ENCODE measurements at regions not wholly inside any gene's neighbourhood (a gene's known extent, or its start where the extent isn't known, plus 50 kb on each side); places are given as distances from the start of the nearest gene placed in this dataset.
"Not testable (repeated sequence)": the region's sequence is repeated elsewhere in the genome, so short reads cannot be mapped to it uniquely, and the experiment has no call there.

DNA sequence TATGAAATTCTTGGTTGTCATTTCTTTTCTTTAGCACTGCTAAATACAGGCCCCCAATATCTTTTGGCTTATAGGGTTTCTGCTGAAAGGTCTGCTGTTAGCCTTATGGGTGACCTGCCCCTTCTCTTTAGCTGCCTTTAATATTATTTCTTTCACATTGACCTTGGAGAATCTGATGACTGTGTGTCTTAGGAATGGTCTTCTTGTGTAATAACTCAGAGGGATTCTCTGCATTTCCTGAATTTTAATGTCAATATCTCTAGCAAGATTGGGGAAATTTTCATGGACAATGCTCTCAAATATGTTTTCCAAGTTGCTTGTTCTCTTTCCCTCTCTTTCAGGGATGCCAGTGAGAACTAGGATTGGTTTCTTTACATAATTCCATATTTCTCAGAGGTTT, 292.4 kb downstream of the SLC7A11 start:
- DNase-seq, result no peak

DNA sequence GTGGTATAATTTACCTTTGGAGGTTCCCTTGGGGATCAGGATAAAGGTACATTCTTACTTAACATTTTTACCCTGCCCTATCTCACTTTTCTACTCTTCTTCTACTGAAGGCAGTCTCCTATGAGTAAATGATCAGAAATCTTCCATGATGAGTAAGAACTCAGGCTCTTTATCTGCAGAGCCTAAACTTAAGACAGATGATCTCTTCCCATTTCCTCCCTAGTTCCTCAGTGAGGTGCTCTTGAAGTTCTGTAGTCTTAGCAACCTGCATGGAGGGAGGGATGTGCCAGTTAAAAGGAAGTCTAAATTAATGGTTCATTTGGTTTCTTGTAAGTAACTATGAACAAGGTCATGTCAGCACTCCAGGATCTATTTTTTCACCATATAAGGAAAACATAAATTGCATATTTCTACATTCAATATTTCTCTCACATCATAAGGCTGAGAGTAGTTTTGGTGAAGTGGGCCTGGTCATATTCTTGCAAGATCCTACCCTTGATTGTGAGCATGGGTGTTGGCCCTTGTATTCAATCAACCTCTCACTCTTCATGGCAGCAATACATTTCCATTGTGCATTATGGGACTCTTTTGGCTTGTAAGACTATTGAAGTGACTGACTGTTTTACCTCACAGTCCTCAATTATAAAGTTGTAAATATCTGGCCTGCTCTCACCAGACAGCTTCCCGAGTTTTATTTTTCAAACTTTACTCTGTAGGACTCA, 295.5 kb downstream of the SLC7A11 start:
- no peak for DNase-seq

DNA sequence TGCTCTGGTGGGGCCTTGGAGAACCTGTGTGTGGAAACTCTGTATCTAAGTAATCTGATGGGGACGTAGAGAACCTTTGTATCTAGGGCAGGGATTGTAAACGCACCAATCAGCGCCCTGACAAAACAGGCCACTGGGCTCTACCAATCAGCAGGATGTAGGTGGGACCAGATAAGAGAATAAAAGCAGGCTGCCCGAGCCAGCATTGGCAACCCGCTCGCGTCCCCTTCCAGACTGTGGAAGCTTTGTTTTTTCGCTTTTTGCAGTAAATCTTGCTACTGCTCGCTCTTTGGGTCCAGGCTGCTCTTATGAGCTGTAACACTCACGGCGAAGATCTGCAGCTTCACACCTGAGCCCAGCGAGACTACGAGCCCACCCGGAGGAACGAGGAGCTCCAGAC, 299.3 kb downstream of the SLC7A11 start:
- DNase-seq, result not testable (repeated sequence)

DNA sequence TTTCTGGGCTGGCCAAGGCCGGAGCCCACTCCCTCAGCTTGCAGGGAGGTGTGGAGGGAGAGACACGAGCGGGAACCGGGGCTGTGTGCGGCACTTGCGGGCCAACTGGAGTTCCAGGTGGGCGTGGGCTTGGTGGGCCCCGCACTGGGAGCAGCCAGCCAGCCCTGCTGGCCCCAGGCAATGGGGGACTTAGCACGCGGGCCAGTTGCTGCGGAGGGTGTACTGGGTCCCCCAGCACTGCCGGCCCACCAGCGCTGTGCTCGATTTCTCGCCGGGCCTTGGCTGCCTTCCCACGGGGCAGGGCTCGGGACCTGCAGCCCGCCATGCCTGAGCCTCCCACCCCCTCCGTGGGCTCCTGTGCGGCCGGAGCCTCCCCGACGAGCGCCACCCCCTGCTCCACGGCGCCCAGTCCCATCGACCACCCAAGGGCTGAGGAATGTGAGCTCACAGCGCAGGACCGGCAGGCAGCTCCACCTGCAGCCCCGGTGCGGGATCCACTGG, 300.1 kb downstream of the SLC7A11 start:
- not testable (repeated sequence) for DNase-seq

DNA sequence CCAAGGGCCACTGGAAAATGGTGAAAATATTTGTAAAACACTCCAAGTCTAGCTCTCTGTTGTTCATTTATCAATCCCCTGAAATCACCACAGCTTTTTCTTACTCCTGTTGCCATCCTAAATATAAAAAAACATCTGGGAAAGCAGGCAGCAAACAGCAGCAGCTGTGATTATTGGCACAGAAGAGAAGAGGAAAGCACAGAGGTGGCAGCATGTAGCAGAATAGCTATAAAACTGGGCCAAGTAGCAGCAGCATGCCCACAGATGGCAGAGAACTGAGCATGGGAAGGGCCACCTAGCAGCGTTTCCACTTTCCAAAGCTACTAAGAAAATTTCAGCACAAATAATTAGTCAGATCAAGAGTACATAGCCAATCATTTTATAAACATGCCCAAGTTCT, 307.2 kb downstream of the SLC7A11 start:
- DNase-seq, result no peak

DNA sequence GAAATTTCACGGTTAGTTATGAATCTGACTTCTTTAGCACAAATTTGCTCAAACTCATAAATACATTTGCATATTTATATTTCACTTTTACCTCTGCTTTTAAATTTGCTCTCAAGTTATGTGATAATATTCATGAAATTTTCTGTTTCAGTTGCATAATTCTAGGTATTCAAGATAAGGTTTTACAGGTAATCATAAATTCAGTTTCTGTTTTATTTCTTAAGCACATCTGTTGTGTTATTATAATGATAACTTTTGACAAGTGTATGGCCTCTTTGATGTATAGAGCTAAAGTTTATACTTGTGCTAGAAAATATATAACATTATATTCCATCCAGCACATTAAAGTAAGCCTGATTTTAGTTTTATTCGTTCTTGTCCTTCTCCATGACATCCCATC, 308.1 kb downstream of the SLC7A11 start:
- DNase-seq, result no peak

DNA sequence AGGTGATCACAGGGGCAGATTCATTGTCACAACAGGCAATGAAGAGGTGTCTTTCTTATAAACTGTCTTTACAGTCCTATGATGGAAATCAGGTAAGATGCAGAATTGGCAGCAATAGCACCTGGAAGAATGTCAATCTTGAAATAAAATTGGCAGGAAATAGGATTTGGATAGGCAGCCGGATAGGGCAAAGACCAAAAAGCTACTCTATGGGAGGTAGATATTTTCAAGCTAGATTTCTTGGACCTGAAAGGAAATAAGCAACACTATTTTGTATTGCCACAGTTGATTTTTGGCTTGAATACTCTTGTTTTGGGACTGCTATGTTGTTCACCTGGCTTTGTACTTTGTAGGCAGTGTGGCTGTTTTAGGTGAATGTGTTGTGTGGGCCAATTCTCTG, 314.2 kb downstream of the SLC7A11 start:
- DNase-seq, result no peak

DNA sequence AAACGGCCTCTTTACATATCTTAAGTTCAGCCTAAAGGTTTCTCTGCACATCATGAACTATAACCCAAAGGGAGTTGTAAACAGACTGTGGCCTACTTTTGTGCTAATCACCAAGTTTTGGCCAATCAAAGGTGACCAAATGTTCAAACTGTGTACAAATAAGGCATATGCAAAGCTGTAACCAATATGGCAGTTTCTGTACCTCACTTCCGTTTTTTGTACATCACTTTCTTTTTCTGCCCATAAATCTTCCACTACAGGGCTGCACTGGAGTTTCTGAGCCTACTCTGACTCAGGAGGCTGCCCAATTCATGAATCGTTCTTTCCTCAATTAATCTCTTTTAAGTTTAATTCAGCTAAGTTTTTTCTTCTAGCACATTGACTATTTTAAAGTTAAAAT, 318.7 kb downstream of the SLC7A11 start:
- DNase-seq, result no peak

DNA sequence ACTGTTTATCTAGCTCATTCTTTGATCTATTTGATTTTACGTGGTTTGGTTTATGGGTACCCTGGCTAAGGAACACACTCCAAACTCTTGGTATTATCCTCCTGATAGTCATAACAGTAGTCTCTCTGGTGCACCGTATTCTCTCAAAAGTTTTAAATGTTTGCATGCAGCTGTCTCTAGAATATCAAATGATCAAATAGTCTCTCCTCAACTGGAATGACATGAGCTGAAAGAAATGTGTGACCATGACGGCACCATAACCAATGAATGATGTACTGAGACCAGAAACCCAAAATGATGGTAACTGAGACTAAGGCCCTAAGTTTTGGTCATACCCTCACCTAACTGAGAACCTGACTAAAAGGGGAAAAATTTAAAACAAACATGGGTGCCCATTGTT, 319.4 kb downstream of the SLC7A11 start:
- DNase-seq, result no peak

DNA sequence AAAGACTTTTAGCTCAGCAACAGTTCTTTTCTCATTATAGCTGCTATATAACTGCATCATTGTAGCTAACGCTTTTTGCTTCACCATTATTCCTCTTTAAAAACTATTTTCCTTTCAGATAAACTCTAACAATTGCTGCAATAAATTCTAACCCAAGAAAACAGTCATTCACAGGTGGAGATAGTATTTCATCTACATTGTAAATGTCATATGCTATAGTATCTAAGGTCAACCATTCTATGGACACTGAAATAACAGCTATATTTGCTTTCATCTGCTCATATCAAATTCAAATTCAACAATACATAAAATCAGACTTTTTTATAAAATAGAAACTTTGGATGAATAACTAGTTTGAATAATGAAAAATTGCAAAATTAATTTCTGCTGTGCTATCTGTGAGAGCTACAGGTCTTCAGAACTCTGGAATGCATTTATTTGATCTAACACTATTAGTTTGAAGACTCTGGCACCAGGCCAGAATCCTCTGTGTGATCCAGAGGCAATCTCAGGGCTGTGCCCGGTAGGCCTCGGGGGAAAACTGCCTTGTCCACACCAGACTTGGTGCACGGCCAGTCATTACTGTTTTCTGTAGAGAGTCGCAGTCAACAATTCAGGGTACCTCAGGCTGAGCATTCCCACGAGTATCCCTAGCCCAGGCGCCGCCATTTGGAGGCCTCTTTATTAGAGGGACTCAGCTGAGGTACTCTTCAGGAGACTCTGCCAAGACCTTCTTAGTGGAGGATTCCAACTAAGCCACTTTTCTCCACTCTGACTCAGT, 332.4 kb downstream of the SLC7A11 start:
- no peak for DNase-seq

DNA sequence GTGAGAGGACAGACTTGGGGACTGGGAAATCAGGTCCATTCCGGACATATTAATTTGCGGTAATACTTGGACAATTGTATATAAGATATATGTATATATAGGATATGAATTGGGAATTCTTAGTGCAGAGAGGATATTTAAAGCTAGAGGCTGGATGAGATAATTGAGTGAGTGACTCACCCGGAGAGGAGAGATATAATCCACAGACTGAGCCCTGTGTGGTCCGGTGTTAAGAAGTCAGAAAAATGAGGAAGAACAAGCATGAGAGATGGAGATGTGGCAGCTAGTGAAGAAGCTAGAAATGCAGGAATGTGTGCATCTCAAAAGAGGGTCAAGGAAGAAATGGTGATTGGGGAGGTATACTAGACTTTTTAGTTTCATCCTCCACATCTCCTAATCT, 336.2 kb downstream of the SLC7A11 start:
- DNase-seq, result no peak

DNA sequence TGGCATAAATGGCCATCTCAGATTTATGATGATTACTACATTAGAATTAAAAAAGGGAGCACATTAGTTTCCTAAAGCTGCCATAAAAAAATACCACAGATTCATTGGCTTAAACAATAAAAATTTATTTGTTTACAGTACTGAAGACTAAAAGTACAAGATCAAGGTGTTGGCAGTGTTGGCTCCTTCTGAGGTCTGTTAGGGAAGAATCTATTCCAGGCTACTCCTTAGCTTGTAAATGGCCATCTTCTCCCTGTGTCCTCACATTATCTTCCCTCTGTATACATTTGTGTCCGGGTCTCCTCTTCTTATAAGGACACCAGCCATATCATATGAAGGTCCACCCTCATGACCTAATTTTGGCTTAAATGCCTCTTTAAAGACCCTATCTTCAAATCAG, 341.0 kb downstream of the SLC7A11 start:
- no peak for DNase-seq

DNA sequence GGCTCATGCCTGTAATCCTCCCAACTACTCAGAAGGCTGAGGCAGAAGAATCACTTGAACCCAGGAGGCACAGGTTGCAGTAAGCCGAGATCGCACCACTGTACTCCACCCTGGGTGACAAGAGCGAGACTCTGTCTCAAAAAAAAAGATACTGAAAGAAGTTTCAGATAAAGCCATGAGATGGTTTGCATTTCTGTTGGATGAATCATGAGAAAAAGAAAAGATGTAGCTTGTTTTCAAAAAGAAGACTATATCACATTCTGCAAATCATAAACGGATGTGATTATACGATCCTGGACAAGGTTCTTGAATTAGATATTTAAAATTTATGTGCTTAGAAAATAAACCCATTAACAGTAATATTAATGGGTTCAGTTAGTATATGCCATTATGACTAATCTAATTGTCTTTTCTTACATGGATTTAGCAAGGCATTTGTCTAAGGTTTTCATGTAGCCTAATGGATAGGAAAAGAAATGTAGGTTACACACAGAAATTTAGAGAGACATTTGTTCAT, 345.9 kb downstream of the SLC7A11 start:
- no peak for DNase-seq

DNA sequence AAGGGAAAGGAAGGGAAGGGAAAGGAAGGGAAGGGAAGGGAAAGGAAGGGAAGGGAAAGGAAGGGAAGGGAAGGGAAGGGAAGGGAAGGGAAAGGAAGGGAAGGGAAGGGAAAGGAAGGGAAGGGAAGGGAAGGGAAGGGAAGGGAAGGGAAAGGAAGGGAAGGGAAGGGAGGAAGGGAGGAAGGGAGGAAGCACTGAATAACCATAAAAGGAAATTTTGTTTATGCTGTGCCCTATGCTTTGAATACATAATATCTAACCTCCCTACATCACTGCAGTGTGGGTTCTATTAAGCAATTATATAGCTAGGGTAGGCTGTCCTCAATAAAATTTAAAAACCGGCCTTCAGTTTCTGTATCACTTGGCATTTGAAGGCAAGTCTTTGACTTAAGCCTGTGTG, 346.6 kb downstream of the SLC7A11 start:
- not testable (repeated sequence) for DNase-seq

DNA sequence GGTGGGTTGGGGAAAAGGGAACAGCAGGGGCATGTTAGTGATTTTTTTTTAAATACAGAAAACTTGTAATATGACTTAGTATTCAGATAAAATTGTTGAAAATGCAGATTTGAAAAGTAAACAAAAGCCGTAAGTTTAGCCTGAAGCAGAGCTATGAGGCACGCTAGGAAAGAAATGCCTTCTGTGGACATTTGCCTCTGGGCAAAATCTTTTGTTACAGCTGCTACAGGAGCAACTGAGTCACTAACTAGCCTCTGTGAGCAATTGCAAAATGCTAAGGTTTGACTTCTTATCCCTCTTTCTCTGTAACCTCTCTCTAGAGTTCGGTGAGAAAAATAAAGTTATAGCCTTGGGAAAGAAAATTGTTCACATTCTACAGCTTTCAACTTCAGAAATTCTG, 350.0 kb downstream of the SLC7A11 start:
- no peak for DNase-seq

DNA sequence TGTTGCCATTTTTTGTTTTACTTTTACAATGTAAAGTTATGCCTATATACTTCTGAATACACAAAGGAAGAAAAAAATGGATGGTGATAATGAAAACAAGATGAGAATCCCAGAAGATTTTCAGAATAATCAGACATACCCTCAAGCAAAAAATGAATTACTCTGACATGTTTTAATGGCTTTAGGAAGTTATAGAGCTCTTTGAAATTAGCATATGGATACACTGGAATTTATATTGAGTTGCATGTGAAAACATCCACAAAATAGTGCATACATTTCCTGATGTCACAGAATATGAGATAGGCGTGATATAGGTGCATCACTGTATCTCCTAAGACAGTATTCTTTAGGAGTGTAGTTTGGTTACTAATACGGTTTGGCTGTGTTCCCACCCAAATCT, 351.3 kb downstream of the SLC7A11 start:
- DNase-seq, result no peak

DNA sequence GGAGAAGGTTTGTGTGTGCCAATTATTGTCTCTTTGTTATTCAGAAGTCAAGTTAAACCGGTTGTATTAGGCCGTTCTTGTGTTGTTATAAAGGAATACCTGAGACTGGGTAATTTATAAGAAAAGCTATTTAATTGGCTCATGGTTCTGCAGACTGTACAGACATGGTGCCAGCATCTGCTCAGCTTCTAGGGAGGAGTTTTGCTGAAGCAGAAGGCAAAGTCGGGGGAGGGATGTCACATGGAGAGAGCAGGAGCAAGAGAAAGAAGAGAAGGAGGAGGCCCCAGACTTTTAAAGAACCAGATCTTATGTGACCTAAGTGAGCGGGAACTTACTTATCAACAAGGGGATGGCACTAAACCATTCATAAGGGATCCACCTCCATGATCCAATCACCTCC, 349.3 kb upstream of the PCDH18 start:
- no peak for DNase-seq

DNA sequence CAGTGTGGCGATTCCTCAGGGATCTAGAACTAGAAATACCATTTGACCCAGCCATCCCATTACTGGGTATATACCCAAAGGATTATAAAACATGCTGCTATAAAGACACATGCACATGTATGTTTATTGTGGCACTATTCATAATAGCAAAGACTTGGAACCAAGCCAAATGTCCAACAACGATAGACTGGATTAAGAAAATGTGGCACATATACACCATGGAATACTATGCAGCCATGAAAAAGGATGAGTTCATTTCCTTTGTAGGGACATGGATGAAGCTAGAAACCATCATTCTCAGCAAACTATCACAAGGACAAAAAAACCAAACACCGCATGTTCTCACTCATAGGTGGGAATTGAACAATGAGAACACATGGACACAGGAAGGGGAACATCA, 335.8 kb upstream of the PCDH18 start:
- not testable (repeated sequence) for DNase-seq

DNA sequence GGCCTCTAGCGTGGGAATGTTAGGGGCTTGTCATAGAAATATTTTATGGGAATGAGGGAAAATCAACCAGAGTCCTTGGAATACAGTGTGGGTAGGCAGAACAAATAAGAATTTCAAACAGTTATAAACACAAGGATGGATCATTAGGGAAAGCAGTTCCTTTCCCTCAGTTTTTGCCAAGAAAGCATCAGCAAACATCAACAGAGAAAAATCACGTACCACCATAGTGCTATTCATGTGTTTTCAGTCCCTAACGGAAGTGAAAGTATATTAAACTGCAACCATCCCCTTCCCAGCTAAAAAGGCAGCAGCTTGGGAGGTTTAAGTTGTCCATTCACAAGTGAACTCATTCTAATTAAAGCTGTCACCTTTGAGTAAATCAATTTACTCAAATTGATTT, 334.4 kb upstream of the PCDH18 start:
- DNase-seq, result no peak

DNA sequence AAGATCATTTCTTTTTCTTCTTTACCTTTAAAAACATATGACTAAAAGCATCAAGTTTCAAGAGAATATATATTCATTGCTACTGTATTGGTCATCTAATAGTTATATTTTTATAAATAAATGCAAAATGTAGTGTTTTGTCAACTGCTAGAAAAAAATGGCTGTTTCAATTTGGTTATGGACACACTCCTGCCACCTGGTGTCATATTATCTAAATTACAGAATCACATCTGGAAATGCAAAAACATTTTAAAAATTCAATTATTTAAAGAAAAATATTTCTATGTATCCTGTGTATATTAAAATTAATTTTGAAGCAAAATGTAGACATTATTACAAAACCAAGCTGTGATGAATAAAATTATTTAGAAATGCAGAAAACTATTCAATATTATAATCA, 329.4 kb upstream of the PCDH18 start:
- no peak for DNase-seq

DNA sequence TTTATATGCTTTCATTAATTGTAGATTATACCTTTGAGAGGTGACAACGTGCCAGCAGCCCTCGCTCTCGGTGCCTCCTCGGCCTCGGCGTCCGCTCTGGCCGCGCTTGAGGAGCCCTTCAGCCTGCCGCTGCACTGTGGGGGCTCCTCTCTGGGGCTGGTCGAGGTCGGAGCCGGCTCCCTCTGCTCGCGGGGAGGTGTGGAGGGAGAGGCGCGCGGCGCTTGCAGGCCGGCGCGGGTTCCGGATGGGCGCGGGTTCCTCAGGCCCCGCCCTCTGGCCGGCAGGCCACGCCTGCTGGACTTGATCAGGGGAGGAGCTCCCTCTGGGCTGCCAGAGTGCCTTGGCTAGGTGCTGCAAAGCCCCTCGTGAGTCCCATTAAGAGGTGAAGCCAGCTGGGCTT, 321.1 kb upstream of the PCDH18 start:
- no peak for DNase-seq

DNA sequence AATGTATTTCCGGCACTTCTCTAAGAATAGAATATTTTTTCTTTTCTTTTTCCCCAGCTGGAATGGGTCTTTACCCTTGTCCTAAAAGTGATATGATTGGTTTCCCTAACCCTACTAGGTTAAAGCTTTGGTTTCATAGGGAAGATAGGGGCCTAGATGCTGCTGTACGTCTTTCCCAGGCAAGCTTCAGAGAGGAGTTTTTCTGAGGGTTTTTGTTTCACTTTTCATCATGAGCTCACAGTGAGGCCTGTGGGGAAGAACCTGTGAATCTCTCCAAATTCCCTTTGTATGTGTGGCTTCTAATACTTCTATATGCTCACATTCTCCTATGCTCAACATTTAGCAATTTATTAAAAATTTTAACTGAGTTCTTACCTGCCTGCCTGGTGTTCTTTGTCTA, 320.0 kb upstream of the PCDH18 start:
- DNase-seq, result no peak

DNA sequence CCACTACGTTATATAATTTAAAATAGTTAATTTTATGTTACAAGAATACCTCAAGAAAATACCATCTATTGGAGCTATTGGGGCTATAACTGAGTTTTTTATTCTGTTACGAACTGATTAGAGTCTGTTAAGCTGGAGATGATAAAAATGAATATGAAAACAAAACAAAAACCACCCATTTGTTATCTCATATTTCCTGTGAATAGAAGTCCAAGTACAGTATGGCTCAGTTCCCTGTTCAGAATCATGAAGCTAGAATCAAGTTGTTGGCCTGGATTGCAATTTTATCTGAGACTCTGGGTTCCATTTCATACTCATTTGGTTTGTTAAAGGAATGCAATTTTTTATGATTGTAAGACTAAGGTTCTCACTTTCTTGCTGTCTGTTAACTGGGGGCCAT, 319.1 kb upstream of the PCDH18 start:
- DNase-seq, result no peak

DNA sequence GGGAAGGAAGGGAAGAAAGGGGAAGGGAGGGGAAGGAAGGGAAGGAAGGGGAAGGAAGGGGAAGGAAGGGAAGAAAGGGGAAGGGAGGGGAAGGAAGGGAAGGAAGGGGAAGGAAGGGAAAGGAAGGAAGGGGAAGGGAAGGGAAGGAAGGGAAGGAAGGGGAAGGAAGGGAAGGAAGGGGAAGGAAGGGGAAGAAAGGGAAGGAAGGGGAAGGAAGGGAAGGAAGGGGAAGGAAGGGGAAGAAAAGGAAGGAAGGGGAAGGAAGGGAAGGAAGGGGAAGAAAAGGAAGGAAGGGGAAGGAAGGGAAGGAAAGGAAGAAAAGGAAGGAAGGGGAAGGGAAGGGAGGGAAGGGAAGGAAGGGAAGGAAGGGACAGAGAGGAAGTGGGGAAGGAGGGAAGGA, 295.7 kb upstream of the PCDH18 start:
- DNase-seq, result not testable (repeated sequence)

All from midbrain (tissue), 1 donor.